B cell (primary cell): ENCODE measurements at regions not wholly inside any gene's neighbourhood (a gene's known extent, or its start where the extent isn't known, plus 50 kb on each side); places are given as distances from the start of the nearest gene placed in this dataset.

ENCODE experiments used
- ATAC-seq: fragments of 200-7000 bp; cut with Tn5 transposase; one replicate; pipeline ENCODE4 v1.10.0; 2021; ENCODE audit warnings: low read depth, mild to moderate bottlenecking, moderate number of reproducible peaks, moderate library complexity
- CTCF ChIA-PET: fragments of 350-600 bp; sonication (Branson Sonifier 250); formaldehyde crosslinking; loops from one replicate; lab custom pipeline; 2021; ENCODE audit warnings: antibody characterized with exemption, inconsistent platforms; lab: Charles Lee
- POLR2A ChIA-PET: fragments of 350-600 bp; sonication (Branson Sonifier 250); formaldehyde crosslinking; loops from one replicate; lab custom pipeline; 2021; ENCODE audit warnings: antibody characterized with exemption; lab: Charles Lee
- DNase-seq: peaks from one replicate; pipeline ENCODE4 v3.0.0; 2013
- H2AFZ ChIP-seq: 2 replicates; pipeline ENCODE4 v1.6.1; 2012; ENCODE audit warnings: mild to moderate bottlenecking, low read depth, low read length; ENCODE audit not compliant: insufficient read depth, poor library complexity, severe bottlenecking
- H3K27ac ChIP-seq, 2 donors: 1 replicate in 1 of 2; 2 replicates in 1 of 2; pipeline ENCODE4 v1.5.1; 2012 to 2013; ENCODE audit warnings: low read length in 2 of 2, mild to moderate bottlenecking in 2 of 2, moderate library complexity in 1 of 2
- H3K27me3 ChIP-seq, 4 experiments: fragments of 200-600 bp in 1 of 4; sonication (generic) in 1 of 4; replicated peaks in 1 of 4; 1 replicate in 2 of 4; 2 replicates in 2 of 4; pipeline versions ENCODE4 v1.6.1 to v1.7.0; 2013 to 2016; ENCODE audit warnings: low read length in 3 of 4, mild to moderate bottlenecking in 2 of 4, mixed read lengths in 1 of 4, moderate library complexity in 1 of 4; ENCODE audit not compliant: insufficient read depth in 4 of 4, control insufficient read depth in 3 of 4; ENCODE audit errors: control extremely low read depth in 1 of 4
- H3K36me3 ChIP-seq, 2 experiments: replicated peaks in 1 of 2; 1 replicate in 1 of 2; 2 replicates in 1 of 2; pipeline versions ENCODE4 v1.6.1 to v1.7.1; 2013; ENCODE audit warnings: low read length in 1 of 2; ENCODE audit not compliant: insufficient read depth in 2 of 2, control insufficient read depth in 1 of 2; ENCODE audit errors: control extremely low read depth in 1 of 2, extremely low read depth in 1 of 2
- H3K4me1 ChIP-seq, 2 donors: fragments of 200-600 bp in 1 of 2; sonication (generic) in 1 of 2; 1 replicate in 1 of 2; 2 replicates in 1 of 2; pipeline versions ENCODE4 v1.5.1 to v1.6.1; 2013 to 2017; ENCODE audit warnings: low read length in 2 of 2; ENCODE audit not compliant: control insufficient read depth in 2 of 2, insufficient read depth in 2 of 2
- H3K4me2 ChIP-seq: replicated peaks from 2 replicates; pipeline ENCODE3; 2012; ENCODE audit warnings: mild to moderate bottlenecking, low read depth, low read length; ENCODE audit not compliant: poor library complexity, severe bottlenecking
- H3K4me3 ChIP-seq, 5 experiments: fragments of 200-600 bp in 1 of 5; sonication (generic) in 1 of 5; 1 replicate in 3 of 5; 2 replicates in 2 of 5; pipeline versions ENCODE4 v1.5.1 to v1.7.0; 2011 to 2016; ENCODE audit warnings: low read length in 4 of 5, mild to moderate bottlenecking in 4 of 5, low read depth in 2 of 5, control low read depth in 1 of 5, moderate library complexity in 1 of 5; ENCODE audit not compliant: insufficient read depth in 1 of 5; ENCODE audit errors: control extremely low read depth in 1 of 5, extremely low read depth in 1 of 5
- H3K79me2 ChIP-seq: fragments of 200-600 bp; sonication (generic); one replicate; pipeline ENCODE4 v1.6.0; 2016; ENCODE audit warnings: low read length; ENCODE audit not compliant: control insufficient read depth, insufficient read depth
- H3K9ac ChIP-seq: fragments of 200-600 bp; sonication (generic); 2 replicates; pipeline ENCODE4 v1.6.1; 2017; ENCODE audit warnings: mild to moderate bottlenecking, low read length, moderate library complexity
- H3K9me3 ChIP-seq, 3 donors: one replicate each; pipeline versions ENCODE4 v1.6.1 to v1.7.1; 2013; ENCODE audit warnings: low read length in 2 of 3; ENCODE audit not compliant: control insufficient read depth in 2 of 3, insufficient read depth in 1 of 3; ENCODE audit errors: control extremely low read depth in 1 of 3
- H4K20me1 ChIP-seq: 2 replicates; pipeline ENCODE4 v1.6.0; 2012; ENCODE audit warnings: mild to moderate bottlenecking, low read length; ENCODE audit not compliant: insufficient read depth, control insufficient read depth, poor library complexity, severe bottlenecking
- H3K27ac Mint-ChIP-seq: one replicate; pipeline ENCODE4 v1.8.0; 2021; ENCODE audit warnings: mixed read lengths
- H3K27me3 Mint-ChIP-seq: one replicate; pipeline ENCODE4 v1.8.0; 2021; ENCODE audit warnings: mixed read lengths
- H3K4me1 Mint-ChIP-seq: one replicate; pipeline ENCODE4 v1.8.0; 2021; ENCODE audit warnings: mixed read lengths
- H3K4me3 Mint-ChIP-seq: one replicate; pipeline ENCODE4 v1.8.0; 2021; ENCODE audit warnings: mixed read lengths
- H3K9me3 Mint-ChIP-seq: one replicate; pipeline ENCODE4 v1.8.0; 2022; ENCODE audit warnings: mixed read lengths; ENCODE audit not compliant: insufficient read depth
- CTCF ChIP-seq: fragments of 200-600 bp; IDR thresholded peaks from one replicate; pipeline ENCODE4 v1.8.0; 2022; ENCODE audit warnings: antibody characterized with exemption, mild to moderate bottlenecking
- EZH2 ChIP-seq: IDR thresholded peaks from 2 replicates; pipeline ENCODE4 v1.6.1; 2012; ENCODE audit warnings: borderline replicate concordance, low read depth, mild to moderate bottlenecking, moderate library complexity, low read length; ENCODE audit not compliant: insufficient read depth, poor library complexity, severe bottlenecking
- WGBS: methylation state at CpG from one replicate; pipeline ENCODE4 v1.1.5; 2013; ENCODE audit warnings: missing lambda C conversion rate; ENCODE audit not compliant: insufficient coverage; 5-methylcytosine and 5-hydroxymethylcytosine counted together
- intact Hi-C: fragments of 100-400 bp; cut with micrococcal nuclease; formaldehyde crosslinking; loops from one replicate; pipeline ENCODE4 v1.10.0; 2022

DNA sequence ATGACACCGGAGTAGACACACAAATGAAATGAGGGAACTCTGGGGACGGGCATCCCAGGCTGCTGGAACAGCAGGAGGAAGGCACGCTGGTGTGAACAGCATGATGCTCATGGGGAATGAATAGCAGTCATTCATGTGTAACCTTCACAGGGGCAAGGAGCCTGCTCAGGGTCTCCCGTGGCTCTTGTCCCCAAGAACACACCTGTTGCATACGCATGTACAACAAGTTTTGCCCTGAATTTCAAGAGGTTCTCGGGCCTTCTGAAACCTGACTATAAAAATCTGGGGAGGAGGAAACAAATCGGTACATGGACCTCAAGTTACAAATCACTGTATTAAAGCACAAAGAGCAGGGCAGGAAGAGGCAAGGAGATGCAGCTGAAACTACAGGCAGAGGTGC, 93.4 kb downstream of the RRAGC start:
- 73% methylated on average over 6 of the region's 7 CpGs for WGBS
- Mint-ChIP-seq H3K27ac (no peak overlapping the region), H3K27me3 (peaks cover 32% of the 10 kb centered on the region), H3K9me3 (no peaks in the 10 kb centered on the region), H3K4me1 (no peaks in the 10 kb centered on the region), H3K4me3 (no peak overlapping the region)
- no peaks in the 10 kb centered on the region for H3K9me3 ChIP-seq
- no peak for DNase-seq
- H3K79me2 ChIP-seq, result no peaks in the 10 kb centered on the region
- TF ChIP-seq CTCF (no peak), EZH2 (no peak)
- H4K20me1 ChIP-seq, result no peaks in the 10 kb centered on the region
- H3K36me3 ChIP-seq, result no peaks in the 10 kb centered on the region
- H3K27me3 ChIP-seq, result peaks cover 0 to 11% (median 5%) of the 10 kb centered on the region in 4 experiments
- no peak overlapping the region for H3K4me2 ChIP-seq
- H3K27ac ChIP-seq, result no peak overlapping the region
- no peak overlapping the region for H2AFZ ChIP-seq
- intact Hi-C loops, result no loop called here
- no peak for ATAC-seq
- CTCF ChIA-PET, result no interaction called here
- H3K4me1 ChIP-seq, result no peaks in the 10 kb centered on the region
- H3K9ac ChIP-seq, result no peak overlapping the region
- POLR2A ChIA-PET, result no interaction called here
- no peak overlapping the region for H3K4me3 ChIP-seq

- Histone ChIP-seq H3K4me2 (no peak overlapping the region), H3K4me1 (no peaks in the 10 kb centered on the region), H3K79me2 (no peaks in the 10 kb centered on the region), H3K27me3 (peaks cover 0 to 11% (median 5%) of the 10 kb centered on the region in 4 experiments), H3K4me3 (no peak overlapping the region), H4K20me1 (no peaks in the 10 kb centered on the region), H3K9ac (no peak overlapping the region), H2AFZ (no peak overlapping the region), H3K36me3 (no peaks in the 10 kb centered on the region), H3K27ac (no peak overlapping the region), H3K9me3 (no peaks in the 10 kb centered on the region)
- no peak for DNase-seq
- ChIA-PET CTCF (no interaction called here), POLR2A (no interaction called here)
- Mint-ChIP-seq H3K27me3 (peaks cover 44% of the 10 kb centered on the region), H3K27ac (no peak overlapping the region), H3K4me3 (no peak overlapping the region), H3K9me3 (no peaks in the 10 kb centered on the region), H3K4me1 (no peaks in the 10 kb centered on the region)
- WGBS, result 88% methylated on average over 5 of the region's 6 CpGs
- intact Hi-C loops, result no loop called here
- TF ChIP-seq EZH2 (no peak), CTCF (no peak)
- ATAC-seq, result no peak
Observed at GRCh38 chr1:38763121-38763520, 96.5 kb downstream of the RRAGC start.
